GM12873 (cell line): ENCODE measurements at regions not wholly inside any gene's neighbourhood (a gene's known extent, or its start where the extent isn't known, plus 50 kb on each side); places are given as distances from the start of the nearest gene placed in this dataset.

Source experiments
- TF ChIP-seq, protein P1 (sequence below): IDR thresholded peaks from 2 replicates; pipeline ENCODE4 v1.5.1; 2012; ENCODE audit warnings: low read depth, mild to moderate bottlenecking, moderate library complexity, low read length, control low read depth; ENCODE audit not compliant: insufficient read depth; ENCODE audit errors: missing control alignments

DNA sequence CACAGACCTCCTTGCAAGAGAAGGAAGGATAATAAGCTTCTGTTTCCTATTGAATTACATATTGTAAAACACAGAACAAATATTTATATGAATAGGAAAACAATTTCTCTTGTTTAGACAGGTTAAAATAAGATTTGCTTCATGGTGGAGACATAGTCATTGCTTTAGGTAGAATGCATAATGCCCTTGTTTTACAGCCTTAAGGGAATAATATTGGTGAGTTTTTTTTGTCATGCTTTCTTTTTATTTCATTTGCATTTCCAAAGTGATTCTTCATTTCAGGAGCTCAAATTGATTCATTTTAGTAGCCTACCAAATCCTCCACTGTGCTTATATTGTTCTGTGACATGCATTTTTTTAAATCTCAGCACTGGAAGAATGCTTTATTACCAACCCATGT is 690.7 kb downstream of the OLFM4 start:
- TF ChIP-seq, protein P1, sequence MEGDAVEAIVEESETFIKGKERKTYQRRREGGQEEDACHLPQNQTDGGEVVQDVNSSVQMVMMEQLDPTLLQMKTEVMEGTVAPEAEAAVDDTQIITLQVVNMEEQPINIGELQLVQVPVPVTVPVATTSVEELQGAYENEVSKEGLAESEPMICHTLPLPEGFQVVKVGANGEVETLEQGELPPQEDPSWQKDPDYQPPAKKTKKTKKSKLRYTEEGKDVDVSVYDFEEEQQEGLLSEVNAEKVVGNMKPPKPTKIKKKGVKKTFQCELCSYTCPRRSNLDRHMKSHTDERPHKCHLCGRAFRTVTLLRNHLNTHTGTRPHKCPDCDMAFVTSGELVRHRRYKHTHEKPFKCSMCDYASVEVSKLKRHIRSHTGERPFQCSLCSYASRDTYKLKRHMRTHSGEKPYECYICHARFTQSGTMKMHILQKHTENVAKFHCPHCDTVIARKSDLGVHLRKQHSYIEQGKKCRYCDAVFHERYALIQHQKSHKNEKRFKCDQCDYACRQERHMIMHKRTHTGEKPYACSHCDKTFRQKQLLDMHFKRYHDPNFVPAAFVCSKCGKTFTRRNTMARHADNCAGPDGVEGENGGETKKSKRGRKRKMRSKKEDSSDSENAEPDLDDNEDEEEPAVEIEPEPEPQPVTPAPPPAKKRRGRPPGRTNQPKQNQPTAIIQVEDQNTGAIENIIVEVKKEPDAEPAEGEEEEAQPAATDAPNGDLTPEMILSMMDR = no peak

DNA sequence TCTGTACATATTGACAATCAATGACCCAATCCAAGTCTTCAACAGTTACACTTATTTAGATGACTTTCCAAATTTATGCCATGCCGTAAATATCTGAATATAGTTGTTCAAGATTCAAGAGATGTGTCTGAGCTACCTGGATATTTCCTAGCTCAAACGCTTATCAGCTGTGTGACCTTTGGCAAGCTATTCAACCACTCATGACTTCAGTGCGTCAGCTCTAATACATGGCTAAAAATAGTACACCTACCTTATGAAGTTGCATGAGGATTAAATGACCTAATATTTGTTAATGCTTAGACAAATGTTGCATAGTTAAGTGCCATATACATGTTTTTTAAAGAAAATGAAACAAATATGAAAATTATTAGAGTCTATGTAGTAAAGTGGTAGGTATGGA is 704.1 kb downstream of the OLFM4 start:
- TF ChIP-seq, protein P1 = no peak

DNA sequence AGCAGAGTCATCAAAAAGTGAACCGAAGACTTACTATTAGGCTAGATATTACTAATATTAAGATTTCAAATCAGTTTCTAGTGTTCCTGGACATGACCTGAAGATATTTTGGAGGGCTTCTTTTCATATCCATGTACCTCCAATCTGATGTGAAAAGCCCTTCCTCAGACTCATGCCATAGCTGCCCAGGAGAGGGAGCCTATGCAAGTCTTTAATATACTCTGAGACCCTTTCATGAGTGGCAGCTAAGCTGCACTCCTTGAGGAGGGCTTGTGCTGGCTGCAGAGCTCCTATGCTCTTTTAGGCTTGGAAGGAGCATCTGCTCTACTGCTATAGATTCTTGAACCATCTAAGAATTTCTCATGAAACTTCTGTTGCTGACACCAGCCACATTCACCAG is 715.3 kb downstream of the OLFM4 start:
- TF ChIP-seq, protein P1 = no peak

DNA sequence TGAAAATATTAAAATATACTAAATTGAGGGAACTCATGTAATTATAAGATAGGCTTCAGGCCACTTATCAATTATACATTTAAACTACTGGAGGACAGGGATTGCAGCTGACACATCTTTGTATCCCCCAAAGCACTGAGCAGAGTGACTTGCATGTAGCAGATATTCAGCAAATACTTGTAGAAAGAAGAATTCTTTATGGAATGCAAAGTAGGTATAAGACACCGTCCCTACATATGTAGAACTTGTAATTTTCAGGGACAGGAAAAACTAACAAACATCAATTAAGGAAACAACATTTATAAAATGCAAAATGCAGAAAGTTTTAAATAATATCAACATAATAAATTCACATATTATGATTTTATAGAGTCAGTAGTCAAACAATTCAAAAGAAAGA is 719.2 kb downstream of the OLFM4 start:
- TF ChIP-seq, protein P1 = no peak

DNA sequence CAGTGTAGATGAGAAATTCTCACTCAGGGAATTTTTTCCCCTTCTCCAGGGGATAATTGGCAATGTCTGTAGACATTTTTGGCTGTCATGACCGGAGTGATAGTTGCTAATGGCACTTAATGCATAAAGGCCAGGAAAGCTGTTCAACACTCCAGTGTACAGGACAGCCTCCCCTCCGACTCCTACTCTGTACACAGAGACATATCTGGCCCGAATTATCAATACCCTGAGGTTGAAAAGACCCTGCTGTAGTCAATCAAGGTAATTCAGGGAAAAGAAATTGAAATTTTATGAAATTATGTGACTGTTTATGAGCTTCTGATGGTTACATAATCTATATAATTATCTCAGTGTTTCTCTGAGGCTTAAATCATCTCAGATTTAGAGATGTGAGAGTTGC is 720.7 kb downstream of the OLFM4 start:
- TF ChIP-seq, protein P1 = no peak

DNA sequence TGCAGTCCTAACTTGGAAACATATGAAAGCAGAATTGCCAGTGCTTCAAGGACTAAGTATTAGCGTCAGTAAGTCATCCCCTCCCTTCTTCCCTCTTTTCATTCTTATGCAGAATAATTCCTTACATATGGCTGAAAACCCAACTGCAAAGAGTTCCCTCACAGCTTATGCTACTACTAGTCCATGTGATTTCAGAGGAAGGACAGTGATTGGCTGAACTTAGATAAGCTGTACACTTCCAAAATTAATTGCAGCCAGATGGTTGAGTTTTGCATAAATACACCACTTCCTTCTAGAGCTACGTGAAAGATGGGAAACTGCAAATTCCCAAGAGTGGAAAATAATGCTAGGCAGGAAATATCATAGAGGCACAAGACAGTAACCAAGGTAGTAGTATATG is 730.4 kb downstream of the OLFM4 start:
- TF ChIP-seq, protein P1 = no peak

DNA sequence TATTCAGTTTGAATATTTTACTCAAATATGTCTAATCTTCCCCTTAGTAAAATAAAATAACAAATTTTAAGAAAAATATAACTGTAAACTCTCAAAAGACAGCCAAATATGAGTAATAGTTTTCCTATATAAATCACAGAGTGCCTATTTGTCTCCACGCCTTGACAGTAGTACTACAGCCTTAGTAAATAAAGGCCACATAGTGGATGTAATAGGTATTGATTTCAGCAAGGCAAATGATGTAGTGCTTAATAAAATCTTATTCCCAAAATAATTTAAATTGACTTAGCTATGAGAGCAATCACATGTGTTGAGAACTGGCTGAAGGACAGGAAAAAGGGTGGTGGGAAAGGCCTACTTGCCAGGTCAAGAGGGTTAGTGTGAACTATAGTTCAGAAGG is 747.2 kb downstream of the OLFM4 start:
- TF ChIP-seq, protein P1 = no peak
